Astrocyte of the spinal cord (primary cell): ENCODE measurements at regions not wholly inside any gene's neighbourhood (a gene's known extent, or its start where the extent isn't known, plus 50 kb on each side); places are given as distances from the start of the nearest gene placed in this dataset.

Source experiments
- DNase-seq: peaks from one replicate; pipeline ENCODE4 v3.0.0; 2011; ENCODE audit warnings: low read depth, low spot score
- H3K4me3 ChIP-seq: 2 replicates; pipeline ENCODE4 v1.5.1; 2011; ENCODE audit warnings: low read depth, mild to moderate bottlenecking, low read length, moderate library complexity
- CTCF ChIP-seq: IDR thresholded peaks from 2 replicates; pipeline ENCODE4 v1.5.1; 2012; ENCODE audit warnings: low read depth, mild to moderate bottlenecking, low read length, inconsistent platforms
- in situ Hi-C: cut with HindIII; loops from 2 replicates; pipeline ENCODE4 v1.10.0; 2017; ENCODE audit warnings: low sequenced_read_pairs

DNA sequence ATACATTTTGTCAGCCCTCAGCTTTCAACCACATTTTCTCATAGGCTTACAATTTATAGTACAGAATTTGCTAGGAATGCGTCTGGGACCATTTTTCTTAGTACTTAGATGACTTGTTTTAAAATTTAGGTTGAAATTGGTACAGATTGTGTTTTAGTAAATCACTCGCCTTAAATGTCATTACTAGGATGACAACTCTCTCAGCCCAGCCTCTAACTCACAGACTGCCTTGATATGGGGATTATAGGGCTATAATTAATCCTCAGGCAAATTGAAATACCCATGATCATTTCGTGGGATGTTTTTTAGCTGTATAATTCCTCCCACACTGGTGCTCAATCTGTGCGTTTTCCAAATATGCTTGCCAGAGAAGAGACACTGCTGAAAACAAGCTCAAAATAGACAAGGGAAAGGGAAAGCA lies 299.7 kb upstream of the AKR1E2 start:
- no peak for DNase-seq
- in situ Hi-C loops: no loop called here
- TF ChIP-seq CTCF: no peak
- no peak overlapping the region for H3K4me3 ChIP-seq

DNA sequence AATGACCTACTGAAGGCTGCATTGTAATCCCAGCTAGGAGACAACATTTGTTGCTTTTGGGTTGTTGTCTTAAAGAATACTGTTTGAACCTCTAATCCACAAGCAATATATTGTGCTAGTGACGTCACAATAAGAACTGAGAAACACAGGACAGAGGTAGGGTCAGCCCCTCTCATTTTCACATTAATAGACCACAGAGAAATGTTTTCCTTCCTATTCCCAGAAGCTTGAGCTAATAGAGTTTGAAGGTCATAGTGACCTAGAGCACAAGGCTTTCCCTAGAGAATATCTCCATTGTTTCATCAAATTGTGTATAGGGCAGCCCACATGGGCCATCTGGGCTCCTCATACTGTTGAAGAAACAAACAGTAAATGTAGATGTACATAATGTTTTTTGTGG lies 300.9 kb upstream of the AKR1E2 start:
- no peak overlapping the region for H3K4me3 ChIP-seq
- TF ChIP-seq CTCF: no peak
- in situ Hi-C loops: no loop called here
- DNase-seq: no peak

- no peak for DNase-seq
- in situ Hi-C loops: no loop called here
- no peak for TF ChIP-seq CTCF
- no peak overlapping the region for H3K4me3 ChIP-seq
Measured at GRCh38 chr10:4522296-4523000, 303.6 kb upstream of the AKR1E2 start.

DNA sequence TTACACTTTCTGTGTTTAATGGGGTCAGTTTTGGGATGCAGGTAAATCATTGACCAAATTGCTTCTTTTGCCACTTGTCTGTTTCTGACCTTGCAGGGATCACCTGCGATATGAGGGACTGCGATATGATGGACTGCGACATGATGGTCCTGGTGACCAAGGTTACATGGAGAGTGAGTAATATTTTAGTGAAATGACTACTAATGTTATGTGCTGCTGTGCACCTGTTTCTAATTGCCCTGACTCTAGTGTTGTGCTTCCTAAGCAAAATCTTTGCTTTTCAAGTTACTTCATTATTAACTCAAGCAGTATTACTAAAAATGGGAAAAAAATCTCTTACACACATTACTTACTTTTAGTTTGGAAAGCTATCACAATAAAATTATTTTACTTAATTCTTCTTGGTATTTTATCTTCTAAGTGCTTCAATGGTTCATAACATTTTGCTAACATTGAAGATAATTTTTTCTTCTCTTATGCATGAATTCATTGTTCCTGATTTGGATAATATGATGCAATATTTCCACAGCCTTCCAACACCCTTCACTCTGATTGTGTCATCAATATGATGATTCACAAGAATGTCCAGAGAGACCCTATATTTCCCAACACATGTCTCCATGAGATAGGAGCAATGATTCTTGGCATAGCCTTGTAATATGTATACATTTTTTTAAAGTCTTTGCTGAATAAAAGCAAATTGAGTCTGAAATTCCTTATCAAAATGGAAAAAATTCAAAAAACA lies 306.2 kb upstream of the AKR1E2 start:
- DNase-seq: no peak
- no peak for TF ChIP-seq CTCF
- in situ Hi-C loops: no loop called here
- no peak overlapping the region for H3K4me3 ChIP-seq

- in situ Hi-C loops: no loop called here
- no peak for TF ChIP-seq CTCF
- DNase-seq: no peak
- no peak overlapping the region for H3K4me3 ChIP-seq
Measured at GRCh38 chr10:4517746-4518145, 308.3 kb upstream of the AKR1E2 start.

DNA sequence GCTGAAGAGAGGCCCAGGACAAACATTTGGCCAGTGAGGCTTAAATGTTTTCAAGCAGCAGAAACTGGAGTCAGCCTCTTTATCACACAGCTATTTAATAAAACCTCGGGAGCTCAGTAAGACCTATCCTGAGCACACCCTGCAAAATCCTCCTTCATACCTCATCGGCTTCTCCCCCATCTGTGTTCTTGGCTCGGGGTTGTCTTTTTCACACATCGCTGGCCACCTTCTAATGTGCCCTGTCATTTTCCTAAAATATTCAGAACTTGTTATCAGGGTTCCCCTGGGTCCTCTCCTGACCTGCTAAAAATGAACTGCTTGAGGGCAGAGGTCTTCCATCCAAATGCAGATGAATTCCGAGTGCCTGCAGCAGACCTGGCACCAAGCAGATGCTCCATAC lies 310.3 kb upstream of the AKR1E2 start:
- TF ChIP-seq CTCF: no peak
- H3K4me3 ChIP-seq: no peak overlapping the region
- in situ Hi-C loops: no loop called here
- no peak for DNase-seq
